ENCODE measurements at regions not wholly inside any gene's neighbourhood (a gene's known extent, or its start where the extent isn't known, plus 50 kb on each side); places are given as distances from the start of the nearest gene placed in this dataset.

GRCh38 chr2:173666171-173666888 lies 298.8 kb downstream of the SP3 start:
- DNase-seq: no peak

GRCh38 chr2:173667014-173667413 lies 298.2 kb downstream of the SP3 start:
- no peak for DNase-seq

- no peak for DNase-seq
These were observed 297.8 kb downstream of the SP3 start for GRCh38 chr2:173667415-173667814.

GRCh38 chr2:173669271-173669853 lies 295.8 kb downstream of the SP3 start:
- no peak for DNase-seq

DNA sequence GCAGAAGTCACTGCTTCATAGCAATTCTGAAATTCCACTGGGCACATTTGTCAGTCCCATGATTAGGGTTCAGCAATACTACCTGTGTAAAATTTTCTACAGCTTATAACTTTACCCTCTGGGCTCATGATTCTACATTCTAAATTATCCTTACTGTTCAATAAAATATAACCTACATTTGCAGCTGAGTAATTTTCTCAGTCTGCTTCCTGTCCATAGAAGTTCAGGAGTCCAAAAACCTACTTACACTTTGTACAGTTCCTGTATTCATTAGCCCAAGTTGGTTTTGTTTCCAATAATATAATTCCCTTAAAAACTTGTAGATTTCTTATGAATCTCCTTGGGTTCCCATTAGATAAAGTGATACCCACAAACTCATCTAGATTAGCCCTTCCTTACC lies 295.3 kb downstream of the SP3 start:
- no peak for DNase-seq

DNA sequence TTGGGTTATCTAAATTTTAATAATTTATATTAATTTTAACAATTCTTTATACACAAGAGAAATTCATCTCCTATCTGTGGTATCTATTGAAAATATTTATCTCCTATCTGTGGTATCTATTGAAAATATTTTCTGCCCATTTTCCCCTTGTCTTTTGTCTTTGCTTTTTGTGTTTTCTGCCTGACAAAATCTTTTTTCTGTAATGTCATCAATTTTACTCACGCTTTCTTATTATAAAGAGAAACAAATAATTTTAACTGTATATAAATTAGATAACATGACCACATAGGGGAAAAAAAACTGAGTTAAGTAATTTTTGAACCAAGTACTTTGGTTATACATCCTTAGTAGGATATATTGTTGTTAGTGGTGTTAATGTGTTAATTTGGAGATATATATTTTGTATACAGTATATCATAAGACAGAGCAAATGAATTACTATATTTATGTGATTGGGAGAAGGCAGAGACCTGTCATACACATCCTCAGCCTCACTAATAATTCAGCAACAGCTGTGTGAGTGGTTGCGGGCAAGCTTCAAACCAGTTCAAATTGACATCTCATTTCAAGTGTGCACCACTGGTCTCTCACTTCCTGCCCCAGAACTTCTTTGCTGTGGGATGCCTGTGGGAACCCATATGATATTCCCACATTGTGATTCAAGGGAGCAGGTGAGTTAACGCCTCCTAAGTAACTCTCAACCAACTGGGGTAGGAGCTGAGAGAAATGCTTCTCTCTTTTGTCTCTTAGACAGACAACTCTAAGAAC lies 292.4 kb downstream of the SP3 start:
- DNase-seq: no peak

DNA sequence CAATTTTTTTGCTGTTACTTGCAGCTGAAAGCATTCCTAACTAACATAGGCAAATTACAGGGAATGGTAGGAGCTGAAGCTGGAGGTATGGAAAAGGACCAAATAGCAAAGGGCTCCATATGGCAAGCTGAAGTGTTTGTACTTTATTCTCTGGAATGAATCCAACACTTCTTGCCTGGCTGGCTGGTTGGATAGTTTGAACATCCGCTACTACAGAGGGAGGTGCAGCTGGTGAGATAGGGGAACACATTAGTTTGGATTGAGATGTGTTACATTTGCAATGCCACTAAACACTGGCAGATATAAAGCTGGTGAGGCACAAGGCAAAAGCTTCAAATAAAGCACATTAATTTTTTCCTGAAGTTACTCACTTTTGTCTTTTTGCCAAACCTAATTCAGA lies 291.5 kb downstream of the SP3 start:
- peak in 1 of 58 donors; percentile 26 for DNase-seq

DNA sequence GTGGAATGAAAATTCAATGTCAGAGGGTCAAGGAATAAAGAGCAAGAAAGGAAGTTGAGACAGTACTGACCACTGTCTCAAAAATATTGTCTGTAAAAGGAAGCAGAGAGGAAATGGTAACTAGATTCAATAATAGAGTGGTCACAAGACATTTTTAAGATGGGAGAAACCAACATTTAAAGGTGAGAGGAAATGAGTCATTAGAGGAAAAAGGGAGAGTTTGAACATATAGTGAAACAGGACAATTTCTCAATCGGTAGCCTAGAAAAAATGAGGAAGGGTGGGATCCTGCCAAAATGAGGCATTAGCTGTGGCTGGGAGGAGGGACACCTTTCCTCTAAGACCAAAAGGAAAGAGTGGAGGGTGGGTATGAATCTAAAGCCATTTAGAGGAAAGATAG lies 288.5 kb downstream of the SP3 start:
- no peak for DNase-seq

DNA sequence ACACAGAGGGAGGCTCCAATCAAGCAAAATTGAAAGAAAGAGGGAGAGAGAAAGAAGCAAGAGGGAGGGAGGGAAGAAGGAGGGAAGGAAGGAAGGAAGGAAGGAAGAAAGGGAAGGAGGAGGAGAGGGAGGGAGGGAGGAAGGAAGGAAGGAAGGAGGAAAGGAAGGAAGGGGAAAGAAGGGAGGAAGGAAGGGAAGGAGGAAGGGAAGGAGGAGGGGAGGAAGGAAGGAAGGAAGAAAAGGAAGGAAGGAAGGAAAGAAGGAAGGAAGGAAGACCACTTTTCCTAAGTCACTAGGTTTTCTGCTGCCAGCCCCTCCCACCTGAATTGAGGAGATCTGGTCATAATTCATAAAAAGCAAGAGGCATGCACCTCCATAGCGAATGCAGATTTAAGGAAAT lies 287.0 kb downstream of the SP3 start:
- no peak for DNase-seq

DNA sequence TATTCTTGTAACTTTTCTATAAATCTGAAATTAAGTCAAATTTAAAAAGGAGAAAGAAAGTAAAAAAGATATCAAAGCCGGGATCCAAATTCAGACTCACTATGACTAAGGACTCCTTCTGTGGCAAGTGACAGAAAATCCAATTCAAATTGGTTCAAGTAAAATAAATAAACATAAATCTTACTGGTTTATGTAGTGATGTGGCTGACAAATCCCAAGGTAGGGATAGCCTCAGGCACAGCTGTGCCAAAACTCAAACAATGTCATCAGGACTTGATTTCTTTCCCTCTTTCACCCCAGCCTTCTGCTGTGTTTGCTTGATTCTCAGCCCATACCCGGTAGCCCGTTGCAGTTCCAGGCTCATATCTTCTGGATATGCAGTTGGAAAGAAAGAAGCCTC lies 284.6 kb downstream of the SP3 start:
- no peak for DNase-seq

- no peak for DNase-seq
These were observed 283.1 kb downstream of the SP3 start for GRCh38 chr2:173681881-173682650.

- DNase-seq: no peak
These were observed 280.2 kb downstream of the SP3 start for GRCh38 chr2:173684896-173685459.

GRCh38 chr2:173690349-173690748 lies 274.8 kb downstream of the SP3 start:
- DNase-seq: no peak

GRCh38 chr2:173692068-173692467 lies 273.1 kb downstream of the SP3 start:
- no peak for DNase-seq

DNA sequence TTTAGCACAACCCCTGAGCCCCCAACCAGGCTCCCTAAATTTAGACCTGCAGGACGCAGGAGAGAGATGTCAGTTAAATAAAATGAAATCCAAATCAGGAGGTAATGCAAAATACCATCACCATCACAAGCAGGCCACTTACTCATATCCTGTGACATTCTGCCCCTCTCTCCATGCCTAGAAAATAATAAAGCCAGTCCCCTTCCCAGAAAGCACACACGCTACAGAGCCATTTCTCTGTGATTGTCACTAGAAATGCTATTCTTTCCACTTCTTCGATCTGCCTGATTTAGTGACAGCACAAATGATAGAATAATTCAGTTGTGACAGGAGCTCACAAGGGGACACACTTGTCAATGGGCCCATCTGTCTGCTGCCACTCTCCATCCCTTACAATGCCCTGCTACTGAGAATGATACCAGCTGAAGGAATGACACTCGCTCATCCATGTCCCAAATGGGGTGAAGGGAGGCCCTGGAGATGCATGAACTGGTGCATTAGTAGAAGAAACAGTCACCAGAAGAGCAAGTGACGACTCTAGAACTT lies 272.1 kb downstream of the SP3 start:
- no peak for DNase-seq

- peak in 5 of 58 donors; percentile 0 to 14 (median 1) for DNase-seq
These were observed 268.9 kb downstream of the SP3 start for GRCh38 chr2:173696274-173696673.

DNA sequence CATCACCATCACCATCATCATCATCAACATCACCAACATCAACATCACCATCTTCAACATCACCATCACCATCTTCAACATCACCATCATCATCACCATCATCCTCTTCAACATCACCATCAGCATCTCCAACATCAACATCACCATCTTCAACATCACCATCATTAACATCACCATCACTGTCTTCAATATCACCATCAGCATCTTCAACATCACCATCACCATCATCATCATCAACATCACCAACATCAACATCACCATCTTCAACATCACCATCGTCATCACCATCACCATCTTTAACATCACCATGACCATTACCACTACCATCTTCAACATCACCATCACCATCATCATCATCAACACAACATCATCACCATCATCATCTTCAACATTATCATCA lies 267.2 kb downstream of the SP3 start:
- no peak for DNase-seq

GRCh38 chr2:173705656-173706055 lies 259.5 kb downstream of the SP3 start:
- no peak for DNase-seq

GRCh38 chr2:173706936-173707335 lies 258.2 kb downstream of the SP3 start:
- DNase-seq: no peak

GRCh38 chr2:173708806-173709205 lies 256.4 kb downstream of the SP3 start:
- DNase-seq: no peak

GRCh38 chr2:173711816-173712215 lies 253.4 kb downstream of the SP3 start:
- no peak for DNase-seq

Measured in anterior cingulate cortex (tissue), 58 donors.